Omental fat pad (tissue), 3 donors: ENCODE measurements at regions not wholly inside any gene's neighbourhood (a gene's known extent, or its start where the extent isn't known, plus 50 kb on each side); places are given as distances from the start of the nearest gene placed in this dataset.

ENCODE experiments used
- ATAC-seq: fragments of 150-250 bp; one replicate; pipeline ENCODE4 v1.9.1; 2016; ENCODE audit warnings: mild to moderate bottlenecking, moderate library complexity; ENCODE audit not compliant: low FRiP score
- DNase-seq: peaks from one replicate; pipeline ENCODE4 v3.0.0-alpha.2; 2019; ENCODE audit warnings: low spot score
- CTCF ChIP-seq, 3 donors: fragments of 450-650 bp; IDR thresholded peaks; one replicate each; pipeline ENCODE4 v1.5.1; 2016 to 2017; ENCODE audit warnings: antibody characterized with exemption in 3 of 3, mild to moderate bottlenecking in 3 of 3, moderate library complexity in 2 of 3

GRCh38 chr7:26995666-26996065, 100.1 kb downstream of the HOXA1 start:
- no peak for TF ChIP-seq CTCF (IDR thresholded peaks at IDR 0.05)
- DNase-seq, result no peak
- ATAC-seq, result no peak

GRCh38 chr7:26993816-26994810, 101.7 kb downstream of the HOXA1 start:
- no peak for TF ChIP-seq CTCF (IDR thresholded peaks at IDR 0.05)
- ATAC-seq (no peak), DNase-seq (no peak)

- TF ChIP-seq CTCF (IDR thresholded peaks at IDR 0.05), result no peak
- ATAC-seq, result no peak
- no peak for DNase-seq
Measured at GRCh38 chr7:26992670-26993069, 103.1 kb downstream of the HOXA1 start.

GRCh38 chr7:26991796-26992195, 104.0 kb downstream of the HOXA1 start:
- DNase-seq (no peak), ATAC-seq (no peak)

GRCh38 chr7:26989897-26990670, 105.7 kb downstream of the HOXA1 start:
- no peak for TF ChIP-seq CTCF (IDR thresholded peaks at IDR 0.05)
- no peak for DNase-seq

More at GRCh38 chr7:26991796-26992195, 104.0 kb downstream of the HOXA1 start:
- TF ChIP-seq CTCF (IDR thresholded peaks at IDR 0.05), result no peak

GRCh38 chr7:26988836-26989374, 106.9 kb downstream of the HOXA1 start:
- no peak for ATAC-seq
- no peak for DNase-seq
- no peak for TF ChIP-seq CTCF (IDR thresholded peaks at IDR 0.05)

More at GRCh38 chr7:26989897-26990670, 105.7 kb downstream of the HOXA1 start:
- ATAC-seq, result no peak
